GM21717 (cell line): ENCODE measurements at regions not wholly inside any gene's neighbourhood (a gene's known extent, or its start where the extent isn't known, plus 50 kb on each side); places are given as distances from the start of the nearest gene placed in this dataset.

Experiments
- ATAC-seq: cut with Tn5 transposase; IDR thresholded peaks from one replicate; pipeline ENCODE4 v1.9.1; 2021; ENCODE audit warnings: mild to moderate bottlenecking, moderate library complexity; ENCODE audit not compliant: unreplicated experiment

GRCh38 chr12:39240587-39240986 is 202.3 kb downstream of the KIF21A start:
- ATAC-seq, result no peak

- no peak for ATAC-seq
Measured at GRCh38 chr12:39239490-39240486, 203.1 kb downstream of the KIF21A start.

DNA sequence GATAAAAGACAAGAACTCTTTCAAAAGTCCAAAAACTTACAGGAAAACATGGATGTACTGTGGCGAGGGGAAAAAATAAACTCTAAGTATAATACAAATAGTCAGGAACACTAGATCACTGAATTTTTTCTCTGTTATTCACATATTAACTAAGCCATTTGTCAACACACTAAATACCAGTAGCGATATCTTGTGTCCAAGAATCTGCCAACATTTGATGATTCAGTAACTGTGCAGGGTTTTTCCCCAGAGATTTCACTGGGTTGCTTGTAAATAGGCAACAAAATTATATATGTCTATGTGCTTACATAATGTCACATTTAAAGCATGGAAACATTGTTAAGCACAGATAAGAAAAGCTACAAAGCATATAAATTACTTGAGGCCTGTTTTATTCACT is 205.9 kb downstream of the KIF21A start:
- ATAC-seq, result no peak

- ATAC-seq, result no peak
Measured at GRCh38 chr12:39235990-39236767, 206.7 kb downstream of the KIF21A start.

GRCh38 chr12:39230086-39230485 is 212.8 kb downstream of the KIF21A start:
- no peak for ATAC-seq

- ATAC-seq, result no peak
Measured at GRCh38 chr12:39227218-39227617, 215.7 kb downstream of the KIF21A start.

DNA sequence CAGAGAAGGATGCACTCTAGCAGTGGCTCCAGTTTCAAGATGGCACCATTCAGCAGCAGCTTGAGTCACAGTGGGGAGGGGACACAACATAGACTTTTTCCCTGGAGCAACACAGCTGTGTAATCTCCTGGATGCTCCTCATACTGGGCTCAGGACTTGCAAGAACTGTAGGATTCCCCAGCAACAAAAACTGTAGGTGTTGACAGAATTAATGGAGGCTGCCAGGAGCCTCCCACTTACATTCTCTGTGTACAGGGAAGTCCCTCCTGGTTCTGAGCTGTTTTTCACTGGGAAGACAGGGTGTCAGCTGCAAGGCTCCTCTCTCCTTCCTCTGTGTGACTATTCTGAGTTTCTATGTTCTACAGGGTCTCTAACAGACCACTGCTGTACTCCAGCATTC is 217.9 kb downstream of the KIF21A start:
- no peak for ATAC-seq

- no peak for ATAC-seq
Measured at GRCh38 chr12:39205969-39206368, 237.0 kb downstream of the KIF21A start.

- no peak for ATAC-seq
Measured at GRCh38 chr12:39199351-39199750, 243.6 kb downstream of the KIF21A start.

DNA sequence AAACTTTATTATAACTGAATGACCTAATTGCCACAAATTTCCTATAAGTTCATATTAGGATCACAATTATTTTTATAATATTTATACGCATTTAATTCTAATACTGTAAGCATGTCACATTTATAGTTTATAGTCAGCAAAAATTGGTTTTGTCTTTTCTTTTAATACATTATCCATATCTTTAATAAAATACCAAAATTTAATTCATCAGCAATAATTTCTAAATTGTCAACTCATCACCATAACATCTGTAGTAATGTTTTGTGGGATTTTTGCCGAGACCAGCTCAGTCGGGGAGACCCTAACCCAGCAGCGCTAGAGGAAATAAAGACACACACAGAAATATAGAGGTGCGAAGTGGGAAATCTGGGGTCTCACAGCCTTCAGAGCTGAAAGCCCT is 254.2 kb downstream of the KIF21A start:
- ATAC-seq, result no peak

DNA sequence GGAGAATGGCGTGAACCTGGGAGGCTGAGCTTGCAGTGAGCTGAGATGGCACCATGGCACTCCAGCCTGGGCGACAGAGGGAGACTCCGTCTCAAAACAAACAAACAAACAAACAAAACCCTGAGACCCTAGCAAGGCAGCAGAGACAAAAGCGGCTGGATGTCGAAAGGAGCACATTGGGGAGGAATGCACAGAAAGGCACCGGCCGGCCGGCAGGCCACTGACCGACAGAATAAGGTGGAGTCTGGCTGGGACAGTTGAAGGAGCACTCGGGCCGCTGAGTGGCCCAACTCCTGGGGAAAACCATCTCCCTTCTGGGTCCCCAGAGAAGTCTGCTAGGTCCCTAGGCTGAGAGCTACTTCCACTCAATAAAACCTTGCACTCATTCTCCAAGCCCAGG is 256.2 kb downstream of the KIF21A start:
- ATAC-seq, result no peak

DNA sequence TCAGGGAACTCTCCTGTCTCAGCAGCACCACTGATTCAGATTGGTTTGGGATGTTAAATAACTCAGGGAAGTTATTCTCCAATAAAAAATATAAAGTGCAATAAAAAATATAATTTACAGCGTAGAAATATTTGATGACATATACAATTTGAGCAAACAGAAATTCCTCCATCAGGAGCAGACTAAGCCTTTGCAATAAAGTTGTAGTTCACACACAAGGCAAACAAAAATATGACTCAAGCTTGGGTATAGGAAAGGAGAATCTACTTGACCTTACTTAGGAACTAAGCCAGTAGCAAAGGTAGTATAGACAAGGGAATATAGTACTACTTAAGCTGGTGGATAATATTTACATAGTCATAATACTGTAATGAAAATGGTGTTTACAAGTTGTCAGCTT is 264.1 kb downstream of the KIF21A start:
- ATAC-seq, result no peak

DNA sequence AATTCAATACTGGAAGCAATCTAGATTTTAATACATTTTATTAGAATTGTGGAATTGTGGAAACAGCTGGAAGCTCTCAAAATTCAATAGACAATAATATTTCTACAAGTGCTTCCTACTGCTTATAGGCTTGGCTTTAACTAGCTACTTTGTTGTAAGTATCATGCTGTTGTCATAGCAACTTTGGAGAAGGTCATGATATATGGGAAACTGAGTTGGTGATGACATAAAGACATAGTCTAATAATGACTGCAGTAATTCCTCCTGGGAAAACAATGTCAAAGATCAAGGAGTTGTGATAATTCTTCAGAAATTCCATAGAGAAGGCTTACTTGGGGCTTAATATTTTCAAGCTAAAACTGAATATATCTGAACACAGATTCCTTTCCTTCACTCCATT is 266.6 kb downstream of the KIF21A start:
- no peak for ATAC-seq

DNA sequence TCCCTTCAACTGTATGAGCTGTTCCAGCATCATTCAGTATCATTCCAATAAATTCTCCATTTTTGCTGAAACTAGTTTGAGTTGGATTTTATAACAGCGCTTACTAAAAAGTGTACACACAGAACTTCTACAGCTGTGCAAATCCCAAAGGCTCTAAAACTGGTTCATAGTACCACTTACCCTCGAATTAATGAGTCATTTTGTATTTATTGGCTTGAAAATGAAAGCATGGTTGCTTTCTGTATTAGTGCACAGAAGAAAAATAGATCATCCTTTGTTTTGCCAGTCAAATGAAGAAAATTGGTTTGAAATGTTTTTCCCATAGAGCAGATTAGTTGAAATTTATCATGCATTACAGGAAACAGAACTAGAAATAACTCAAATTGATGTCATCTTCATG is 268.3 kb upstream of the CPNE8 start:
- ATAC-seq, result peak; percentile 79

GRCh38 chr12:39165338-39165737 is 259.9 kb upstream of the CPNE8 start:
- ATAC-seq, result no peak

DNA sequence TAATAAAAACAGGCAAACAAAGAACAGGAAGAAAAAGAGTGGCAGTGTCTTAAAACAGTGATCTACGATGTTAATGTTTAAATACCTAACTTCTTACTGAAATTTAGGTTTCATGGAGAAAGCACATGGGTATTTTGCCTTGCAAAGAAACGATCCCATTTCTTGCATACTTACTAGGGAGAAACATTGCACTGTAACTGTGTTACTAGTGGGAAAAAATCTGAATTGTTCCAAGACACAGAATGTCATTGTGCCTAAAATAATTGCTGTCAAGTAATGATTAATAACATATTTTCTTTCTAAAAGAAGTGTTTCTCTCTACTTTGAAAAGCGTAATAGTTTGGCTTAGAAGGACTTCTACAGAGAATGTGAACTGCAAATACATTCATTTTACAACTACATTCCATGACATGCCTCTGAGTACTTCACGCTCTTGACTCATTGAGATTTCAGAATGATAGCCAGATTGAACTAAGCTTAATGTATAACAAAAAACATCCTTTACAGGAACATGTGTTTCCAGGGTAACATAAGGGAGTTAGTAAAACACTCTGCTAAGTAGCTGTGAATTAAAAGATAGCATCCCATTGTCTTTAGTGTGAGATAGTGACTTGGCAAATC is 256.2 kb upstream of the CPNE8 start:
- ATAC-seq, result no peak

DNA sequence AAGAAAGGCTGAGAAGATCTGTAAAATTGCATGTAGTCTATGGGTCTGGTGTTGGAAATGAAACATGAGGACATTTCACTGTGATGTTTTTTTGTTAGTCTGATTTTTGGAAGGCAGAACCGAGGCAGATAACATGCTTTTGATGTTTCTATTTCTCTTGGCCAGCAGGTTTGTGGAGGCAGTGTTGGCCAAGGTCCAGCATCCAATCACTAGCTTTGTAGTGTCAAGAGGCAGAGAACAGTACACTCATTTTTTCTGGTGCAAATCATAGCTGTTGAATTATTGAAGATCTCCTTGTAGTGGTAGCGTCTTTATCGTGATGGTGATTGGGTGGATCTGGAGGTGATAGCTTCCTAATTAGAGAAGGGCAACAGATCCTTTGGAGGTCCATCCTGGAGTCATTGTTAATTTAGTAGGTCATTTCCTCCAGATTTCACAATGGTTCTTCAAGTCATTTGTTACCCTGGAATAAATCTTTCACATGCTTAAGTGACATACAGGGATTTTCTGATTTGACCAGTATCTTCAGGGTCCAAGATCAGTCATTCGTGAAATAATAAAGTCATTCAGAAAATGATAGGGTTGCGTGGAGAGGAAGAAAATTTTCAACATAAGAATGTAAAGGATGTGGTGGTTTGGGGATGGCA is 252.4 kb upstream of the CPNE8 start:
- ATAC-seq, result no peak

DNA sequence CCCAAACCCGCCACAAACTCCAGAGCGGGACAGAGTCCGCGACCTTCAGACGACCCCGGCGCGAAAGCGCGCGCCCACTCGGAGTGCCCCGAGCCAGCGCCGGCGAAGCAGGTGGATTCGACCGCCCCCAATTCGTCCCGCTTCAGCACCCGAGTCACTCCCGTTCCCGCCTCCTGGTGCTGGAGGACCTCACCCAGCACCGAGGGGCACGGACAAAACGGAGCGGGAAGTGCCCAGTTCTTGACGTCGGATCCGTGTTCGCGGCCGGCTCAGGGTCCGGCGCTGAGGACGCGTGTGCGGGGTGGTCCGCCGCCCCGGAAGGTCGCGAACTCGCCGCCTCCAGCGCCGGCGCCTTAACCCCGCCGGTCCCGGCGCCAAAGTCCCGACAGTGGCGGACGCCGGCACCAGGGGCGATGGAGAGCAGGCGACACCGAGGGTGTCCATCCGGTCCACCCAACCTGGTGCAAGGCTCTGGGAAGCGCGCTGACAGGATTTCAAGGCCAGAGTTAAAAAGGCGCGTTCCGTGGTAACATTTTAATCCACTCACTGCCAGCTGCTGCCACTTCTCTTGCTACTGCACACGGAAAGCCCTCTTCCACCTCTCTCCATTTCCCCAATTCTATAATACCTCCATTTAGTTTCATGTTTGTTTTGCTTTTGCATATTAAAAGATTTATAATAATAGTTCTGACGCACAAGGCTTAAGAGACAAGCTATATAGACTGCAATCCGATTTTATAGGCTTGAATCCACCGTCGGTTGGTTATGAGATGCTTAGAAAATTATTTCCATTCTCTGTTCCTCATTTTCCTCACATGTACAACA is 240.0 kb upstream of the CPNE8 start:
- ATAC-seq, result no peak

- ATAC-seq, result no peak
Measured at GRCh38 chr12:39144613-39145061, 239.2 kb upstream of the CPNE8 start.

DNA sequence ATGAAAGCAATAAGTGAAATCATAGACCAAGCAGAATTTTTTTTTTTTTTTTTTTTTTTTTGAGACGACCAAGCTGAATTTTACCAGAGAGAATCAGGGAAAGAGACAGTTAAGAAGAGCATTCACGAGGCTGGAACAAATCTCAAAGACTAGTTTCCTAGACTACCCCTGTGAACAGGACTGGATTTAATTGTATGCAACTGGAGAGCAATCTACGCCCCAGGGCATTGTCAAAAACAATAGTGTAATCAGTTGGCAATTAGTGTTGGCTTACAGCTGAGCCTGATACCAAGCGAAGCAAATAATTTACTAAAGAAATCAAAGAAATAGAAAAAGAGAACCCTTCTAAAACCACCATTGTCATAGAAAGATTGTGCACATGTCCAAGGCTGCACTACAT is 232.9 kb upstream of the CPNE8 start:
- no peak for ATAC-seq
